GM12865 (cell line): ENCODE measurements at regions not wholly inside any gene's neighbourhood (a gene's known extent, or its start where the extent isn't known, plus 50 kb on each side); places are given as distances from the start of the nearest gene placed in this dataset.
"Not testable (repeated sequence)": the region's sequence is repeated elsewhere in the genome, so short reads cannot be mapped to it uniquely, and the experiment has no call there.

ENCODE experiments used
- DNase-seq: peaks from one replicate; pipeline ENCODE4 v3.0.0; 2010; ENCODE audit warnings: low read depth
- H3K4me3 ChIP-seq: 2 replicates; pipeline ENCODE4 v1.5.1; 2011; ENCODE audit warnings: mild to moderate bottlenecking, low read depth, low read length, control low read depth
- CTCF ChIP-seq: IDR thresholded peaks from 2 replicates; pipeline ENCODE4 v1.5.1; 2011; ENCODE audit warnings: low read length, control low read depth, low read depth, inconsistent platforms; ENCODE audit not compliant: insufficient read depth; ENCODE audit errors: missing control alignments

GRCh38 chr3:87792534-87793336 is 266.1 kb downstream of the CGGBP1 start, which contains the start of gene HTR1F:
Gene HTR1F (plus strand): TSS chr3:87792706.
- no peak for TF ChIP-seq CTCF
- DNase-seq = no peak
- no peak within 1 kb of the TSS for H3K4me3 ChIP-seq

- no peak for TF ChIP-seq CTCF
- DNase-seq = no peak
- no peak overlapping the region for H3K4me3 ChIP-seq
These were observed 266.6 kb downstream of the CGGBP1 start for GRCh38 chr3:87792198-87792533.

- no peak for DNase-seq
- no peak for TF ChIP-seq CTCF
- no peak overlapping the region for H3K4me3 ChIP-seq
These were observed 267.4 kb downstream of the CGGBP1 start for GRCh38 chr3:87791248-87792027.

GRCh38 chr3:87789049-87789448 is 269.8 kb downstream of the CGGBP1 start:
- H3K4me3 ChIP-seq, DNase-seq: not testable (repeated sequence)

GRCh38 chr3:87788516-87788915 is 270.3 kb downstream of the CGGBP1 start:
- H3K4me3 ChIP-seq = no peak overlapping the region
- TF ChIP-seq CTCF = no peak
- DNase-seq = no peak

GRCh38 chr3:87780811-87781210 is 278.0 kb downstream of the CGGBP1 start:
- TF ChIP-seq CTCF = no peak
- no peak for DNase-seq
- no peak overlapping the region for H3K4me3 ChIP-seq

GRCh38 chr3:87778876-87779275 is 279.9 kb downstream of the CGGBP1 start:
- H3K4me3 ChIP-seq = no peak overlapping the region
- DNase-seq = no peak
- TF ChIP-seq CTCF = no peak
